CD4-positive, alpha-beta T cell (primary cell): ENCODE measurements at regions not wholly inside any gene's neighbourhood (a gene's known extent, or its start where the extent isn't known, plus 50 kb on each side); places are given as distances from the start of the nearest gene placed in this dataset.
A peak's percentile ranks its signal among the peaks of the same experiment; 100 is the strongest.

Experiments used
- ATAC-seq: fragments of 200-7000 bp; cut with Tn5 transposase; one replicate; pipeline ENCODE4 v1.10.0; 2022; ENCODE audit warnings: mild to moderate bottlenecking; ENCODE audit not compliant: poor library complexity
- CTCF ChIA-PET: fragments of 350-600 bp; sonication (Branson Sonifier 250); formaldehyde crosslinking; loops from one replicate; lab custom pipeline; 2021; ENCODE audit warnings: antibody characterized with exemption, inconsistent platforms; lab: Charles Lee
- POLR2A ChIA-PET: fragments of 350-600 bp; sonication (Branson Sonifier 250); formaldehyde crosslinking; loops from one replicate; lab custom pipeline; 2021; ENCODE audit warnings: antibody characterized with exemption, inconsistent platforms; lab: Charles Lee
- DNase-seq, 14 experiments: peaks; one replicate each; pipeline ENCODE4 v3.0.0-alpha.2; 2013 to 2020; ENCODE audit warnings: mixed read lengths in 2 of 14
- H3K27ac ChIP-seq, 2 donors: one replicate each; pipeline versions ENCODE4 v1.5.1 to v1.7.0; 2013; ENCODE audit warnings: low read length in 2 of 2, low read depth in 1 of 2, mild to moderate bottlenecking in 1 of 2
- H3K27me3 ChIP-seq, 2 experiments: 1 replicate in 1 of 2; 2 replicates in 1 of 2; pipeline versions ENCODE4 v1.6.1 to v1.7.0; 2013; ENCODE audit warnings: low read length in 2 of 2, control low read depth in 1 of 2, mild to moderate bottlenecking in 1 of 2, moderate library complexity in 1 of 2; ENCODE audit not compliant: insufficient read depth in 2 of 2, control insufficient read depth in 1 of 2
- H3K36me3 ChIP-seq: one replicate; pipeline ENCODE4 v1.6.1; 2013; ENCODE audit warnings: low read length, control low read depth; ENCODE audit not compliant: insufficient read depth
- H3K4me1 ChIP-seq: one replicate; pipeline ENCODE4 v1.6.1; 2013; ENCODE audit warnings: low read length, control low read depth; ENCODE audit not compliant: insufficient read depth
- H3K4me3 ChIP-seq: one replicate; pipeline ENCODE4 v1.5.1; 2013; ENCODE audit warnings: mild to moderate bottlenecking, low read length, moderate library complexity
- H3K9me3 ChIP-seq, 2 experiments: 1 replicate in 1 of 2; 2 replicates in 1 of 2; pipeline versions ENCODE4 v1.6.1 to v1.7.0; 2013; ENCODE audit warnings: low read length in 2 of 2, mild to moderate bottlenecking in 2 of 2, control low read depth in 1 of 2, moderate library complexity in 1 of 2; ENCODE audit not compliant: control insufficient read depth in 1 of 2, insufficient read depth in 1 of 2
- H3K27ac Mint-ChIP-seq: one replicate; pipeline ENCODE4 v1.8.0; 2020; ENCODE audit warnings: mixed read lengths
- H3K27me3 Mint-ChIP-seq: one replicate; pipeline ENCODE4 v1.8.0; 2021; ENCODE audit warnings: mixed read lengths
- H3K36me3 Mint-ChIP-seq: one replicate; pipeline ENCODE4 v1.8.0; 2021; ENCODE audit warnings: low read depth, mixed read lengths
- H3K4me1 Mint-ChIP-seq: one replicate; pipeline ENCODE4 v1.8.0; 2021; ENCODE audit warnings: low read depth, mixed read lengths
- H3K4me3 Mint-ChIP-seq: one replicate; pipeline ENCODE4 v1.8.0; 2020; ENCODE audit warnings: mild to moderate bottlenecking, mixed read lengths
- H3K9me3 Mint-ChIP-seq: one replicate; pipeline ENCODE4 v1.8.0; 2020; ENCODE audit warnings: mixed read lengths
- intact Hi-C, 2 experiments: fragments of 100-400 bp; cut with DNase I in 1 of 2; cut with micrococcal nuclease in 1 of 2; formaldehyde crosslinking; loops; one replicate each; pipeline versions ENCODE4 v1.15.1 to v1.9.0; 2023 to 2025; cut with DNase I, micrococcal nuclease
- TF ChIP-seq, protein P1 (sequence below): fragments of 200-600 bp; IDR thresholded peaks from one replicate; pipeline ENCODE4 v1.8.0; 2022; ENCODE audit warnings: antibody characterized with exemption, mild to moderate bottlenecking

DNA sequence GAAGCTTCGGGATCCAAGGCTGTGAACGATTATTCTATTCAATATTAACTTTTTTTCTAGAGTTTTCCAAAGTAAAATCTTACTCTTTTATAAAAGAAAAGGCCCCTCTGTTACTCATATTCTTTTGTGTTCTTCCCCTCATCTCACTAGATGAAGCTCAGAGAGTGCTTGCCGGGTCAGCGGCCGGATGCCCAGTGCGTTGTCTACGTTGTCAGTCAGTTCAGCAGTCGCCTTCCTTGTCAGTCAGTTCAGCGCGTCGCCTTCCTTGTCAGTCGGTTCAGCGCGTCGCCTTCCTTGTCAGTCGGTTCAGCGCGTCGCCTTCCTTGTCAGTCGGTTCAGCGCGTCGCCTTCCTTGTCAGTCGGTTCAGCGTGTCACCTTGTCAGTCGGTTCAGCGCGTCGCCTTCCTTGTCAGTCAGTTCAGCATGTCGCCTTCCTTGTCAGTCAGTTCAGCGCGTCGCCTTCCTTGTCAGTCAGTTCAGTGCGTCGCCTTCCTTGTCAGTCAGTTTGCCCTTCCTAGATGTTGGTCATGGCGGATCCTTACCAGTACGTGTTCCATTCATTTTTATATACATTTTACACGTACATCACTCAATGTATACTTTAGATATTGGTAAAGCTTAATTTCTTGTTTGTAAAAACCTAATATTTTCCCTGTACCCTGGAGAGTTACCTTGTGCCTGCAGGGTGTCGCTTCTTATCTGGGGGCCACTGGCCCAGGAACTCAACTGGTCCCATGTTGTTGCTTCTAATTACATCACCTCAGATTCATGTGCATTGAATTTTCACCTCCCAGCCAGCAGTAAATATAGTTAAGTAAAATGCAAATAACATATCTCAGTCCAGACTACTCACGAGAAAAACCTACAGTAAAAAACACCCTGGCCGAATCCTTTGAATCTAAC lies 206.9 kb downstream of the ASB1 start:
- intact Hi-C loops: no loop called here
- H3K36me3 Mint-ChIP-seq: no peaks in the 10 kb centered on the region
- Histone ChIP-seq H3K27ac (no peak overlapping the region), H3K27me3 (peaks cover 0 to 4% of the 10 kb centered on the region in 2 experiments), H3K9me3 (no peaks in the 10 kb centered on the region), H3K36me3 (no peaks in the 10 kb centered on the region), H3K4me3 (no peak overlapping the region), H3K4me1 (no peaks in the 10 kb centered on the region)
- POLR2A ChIA-PET: no interaction called here
- DNase-seq: peak in 1 of 14 experiments; percentile 0
- TF ChIP-seq, protein P1, sequence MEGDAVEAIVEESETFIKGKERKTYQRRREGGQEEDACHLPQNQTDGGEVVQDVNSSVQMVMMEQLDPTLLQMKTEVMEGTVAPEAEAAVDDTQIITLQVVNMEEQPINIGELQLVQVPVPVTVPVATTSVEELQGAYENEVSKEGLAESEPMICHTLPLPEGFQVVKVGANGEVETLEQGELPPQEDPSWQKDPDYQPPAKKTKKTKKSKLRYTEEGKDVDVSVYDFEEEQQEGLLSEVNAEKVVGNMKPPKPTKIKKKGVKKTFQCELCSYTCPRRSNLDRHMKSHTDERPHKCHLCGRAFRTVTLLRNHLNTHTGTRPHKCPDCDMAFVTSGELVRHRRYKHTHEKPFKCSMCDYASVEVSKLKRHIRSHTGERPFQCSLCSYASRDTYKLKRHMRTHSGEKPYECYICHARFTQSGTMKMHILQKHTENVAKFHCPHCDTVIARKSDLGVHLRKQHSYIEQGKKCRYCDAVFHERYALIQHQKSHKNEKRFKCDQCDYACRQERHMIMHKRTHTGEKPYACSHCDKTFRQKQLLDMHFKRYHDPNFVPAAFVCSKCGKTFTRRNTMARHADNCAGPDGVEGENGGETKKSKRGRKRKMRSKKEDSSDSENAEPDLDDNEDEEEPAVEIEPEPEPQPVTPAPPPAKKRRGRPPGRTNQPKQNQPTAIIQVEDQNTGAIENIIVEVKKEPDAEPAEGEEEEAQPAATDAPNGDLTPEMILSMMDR: no peak
- ATAC-seq: no peak
- no peak overlapping the region for H3K27ac Mint-ChIP-seq
- H3K9me3 Mint-ChIP-seq: no peaks in the 10 kb centered on the region
- H3K27me3 Mint-ChIP-seq: peaks cover 23% of the 10 kb centered on the region
- H3K4me1 Mint-ChIP-seq: no peaks in the 10 kb centered on the region
- no peak overlapping the region for H3K4me3 Mint-ChIP-seq
- CTCF ChIA-PET: no interaction called here

DNA sequence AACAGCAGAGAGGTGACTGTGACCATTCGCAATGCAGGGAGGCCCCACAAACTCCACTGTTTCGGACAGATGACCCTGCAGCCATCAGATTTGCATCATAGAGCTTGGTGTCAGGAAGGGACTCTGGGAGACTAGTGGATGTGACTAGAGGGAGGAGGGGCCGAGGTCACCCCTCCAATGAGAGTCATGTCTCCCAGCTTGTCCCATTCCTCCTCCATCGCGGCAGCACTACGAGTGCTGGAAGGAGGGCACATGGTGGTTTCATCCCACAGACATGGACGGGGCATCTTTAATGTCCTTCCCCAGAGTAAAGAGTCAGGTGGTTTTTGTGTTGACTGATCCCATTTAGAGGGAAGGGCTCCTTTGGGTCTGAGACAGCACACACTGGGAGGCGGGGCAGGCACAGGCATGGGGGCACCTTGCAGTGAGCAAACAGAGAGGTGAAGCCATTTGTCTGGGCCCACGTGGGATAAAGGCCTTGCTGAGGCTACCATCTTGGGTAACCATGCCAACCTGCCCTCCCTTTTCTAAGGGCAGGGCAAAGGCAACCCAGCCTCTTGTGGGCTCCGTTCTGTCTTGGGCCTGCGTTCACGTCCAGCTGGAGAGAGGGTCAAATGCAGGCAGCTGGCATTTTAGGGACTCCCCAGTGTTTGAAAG lies 208.1 kb downstream of the ASB1 start:
- DNase-seq: no peak
- Mint-ChIP-seq H3K4me1 (no peaks in the 10 kb centered on the region), H3K4me3 (no peak overlapping the region), H3K27ac (no peak overlapping the region), H3K36me3 (no peaks in the 10 kb centered on the region), H3K27me3 (peaks cover 19% of the 10 kb centered on the region), H3K9me3 (no peaks in the 10 kb centered on the region)
- ATAC-seq: no peak
- CTCF ChIA-PET: no interaction called here
- Histone ChIP-seq H3K27me3 (peaks cover 0 to 4% of the 10 kb centered on the region in 2 experiments), H3K36me3 (no peaks in the 10 kb centered on the region), H3K27ac (no peak overlapping the region), H3K9me3 (no peaks in the 10 kb centered on the region), H3K4me1 (no peaks in the 10 kb centered on the region), H3K4me3 (no peak overlapping the region)
- intact Hi-C loops: no loop called here
- POLR2A ChIA-PET: no interaction called here
- TF ChIP-seq, protein P1: no peak

- Mint-ChIP-seq H3K9me3 (no peaks in the 10 kb centered on the region), H3K36me3 (no peaks in the 10 kb centered on the region), H3K27me3 (peaks cover 19% of the 10 kb centered on the region), H3K27ac (no peak overlapping the region), H3K4me3 (no peak overlapping the region), H3K4me1 (no peaks in the 10 kb centered on the region)
- H3K36me3 ChIP-seq: no peaks in the 10 kb centered on the region
- no peaks in the 10 kb centered on the region for H3K9me3 ChIP-seq
- TF ChIP-seq, protein P1: no peak
- CTCF ChIA-PET: no interaction called here
- peaks cover 4 to 7% of the 10 kb centered on the region in 2 experiments for H3K27me3 ChIP-seq
- DNase-seq: no peak
- intact Hi-C loops: no loop called here
- no peak overlapping the region for H3K27ac ChIP-seq
- POLR2A ChIA-PET: no interaction called here
- H3K4me3 ChIP-seq: no peak overlapping the region
- no peaks in the 10 kb centered on the region for H3K4me1 ChIP-seq
- no peak for ATAC-seq
Measured at GRCh38 chr2:238635647-238636051, 208.9 kb downstream of the ASB1 start.
